ENCODE measurements at regions not wholly inside any gene's neighbourhood (a gene's known extent, or its start where the extent isn't known, plus 50 kb on each side); places are given as distances from the start of the nearest gene placed in this dataset.
"Not testable (repeated sequence)": the region's sequence is repeated elsewhere in the genome, so short reads cannot be mapped to it uniquely, and the experiment has no call there.

DNA sequence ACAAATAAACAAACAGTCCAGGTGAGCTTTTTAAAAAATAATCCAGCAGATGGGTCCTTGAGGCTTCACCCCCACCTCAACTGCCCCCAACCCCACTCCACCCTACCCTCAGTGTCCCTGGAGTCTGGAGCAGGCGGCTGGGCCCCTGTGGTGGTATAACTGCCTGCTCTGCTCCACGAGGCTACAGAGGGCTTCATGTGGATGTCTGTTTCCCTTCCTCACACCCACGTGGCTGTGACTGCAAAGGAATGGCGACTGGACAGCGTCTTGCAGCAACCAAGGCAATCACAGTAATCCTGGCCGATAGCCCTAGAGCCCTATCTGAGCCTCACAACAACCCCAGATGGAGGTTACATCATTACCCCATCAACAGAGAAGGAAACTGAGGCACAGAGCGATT, 76.5 kb downstream of the SLC2A10 start:
- no peak for DNase-seq

DNA sequence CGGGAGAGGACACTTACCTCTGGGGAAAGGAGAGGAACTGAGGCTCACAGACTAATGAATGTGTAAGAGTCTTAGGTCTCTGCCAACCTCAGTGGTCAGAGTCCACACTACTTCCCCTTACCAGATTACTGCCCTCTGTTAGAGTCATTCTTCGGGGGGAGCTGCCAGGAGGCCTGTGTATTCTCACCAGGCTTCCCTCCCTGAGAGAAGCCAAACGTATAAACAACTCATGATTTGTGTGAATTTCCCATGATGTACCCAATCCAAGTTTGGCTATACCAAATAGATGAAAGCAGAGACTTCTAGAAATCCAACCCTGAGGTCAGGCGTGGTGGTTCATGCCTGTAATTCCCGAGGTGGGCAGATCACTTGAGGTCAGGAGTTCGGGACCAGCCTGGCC, 77.1 kb downstream of the SLC2A10 start:
- DNase-seq = no peak

DNA sequence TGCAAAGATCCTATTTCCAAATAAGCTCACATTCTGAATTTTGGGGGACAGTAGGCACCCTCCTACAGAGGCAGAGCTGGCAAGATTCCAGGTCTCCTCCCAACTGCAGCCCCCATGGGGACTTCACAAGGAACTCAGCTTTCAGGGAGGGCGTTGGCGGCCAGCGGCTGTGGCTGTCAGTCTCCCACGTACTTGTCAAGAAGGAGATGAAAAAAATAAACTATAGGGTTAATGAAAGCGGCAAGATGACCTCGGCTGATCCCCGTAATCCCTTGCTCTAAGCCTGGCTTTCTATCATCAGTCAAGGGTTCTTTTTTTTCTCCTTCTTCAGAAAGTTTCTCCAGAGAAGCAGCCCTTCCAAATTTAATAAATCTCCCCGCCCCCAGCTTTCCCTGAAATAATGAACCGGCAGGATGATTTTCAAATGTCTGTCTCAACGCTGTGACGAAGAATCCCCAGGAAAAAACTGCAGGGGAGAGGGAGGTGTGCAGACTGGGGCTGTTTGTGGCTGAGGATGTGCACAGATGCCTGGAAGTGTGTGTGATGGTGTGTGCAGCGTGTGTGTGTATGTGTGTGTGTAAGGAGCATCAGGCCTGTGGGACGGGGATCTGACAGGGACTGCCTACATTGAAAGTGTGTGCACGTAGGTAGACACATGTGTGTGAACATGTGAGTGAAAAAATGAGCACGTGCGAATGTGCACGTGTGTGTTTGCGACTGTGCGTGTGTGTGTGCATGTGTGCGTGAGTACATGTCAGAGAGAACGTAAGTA, 78.7 kb downstream of the SLC2A10 start:
- no peak for DNase-seq

DNA sequence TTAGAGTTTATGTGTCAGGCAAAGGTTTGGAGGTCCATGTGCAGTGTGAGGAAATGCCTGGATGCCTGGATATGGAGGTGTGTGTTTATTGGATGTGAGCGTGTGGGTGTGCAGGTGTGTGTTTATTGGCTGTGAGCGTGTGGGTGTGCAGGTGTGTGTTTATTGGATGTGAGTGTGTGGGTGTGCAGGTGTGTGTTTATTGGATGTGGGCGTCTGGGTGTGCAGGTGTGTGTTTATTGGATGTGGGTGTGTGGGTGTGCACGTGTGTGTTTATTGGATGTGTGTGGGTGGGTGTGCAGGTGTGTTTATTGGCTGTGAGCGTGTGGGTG, 79.3 kb downstream of the SLC2A10 start:
- DNase-seq = not testable (repeated sequence)

DNA sequence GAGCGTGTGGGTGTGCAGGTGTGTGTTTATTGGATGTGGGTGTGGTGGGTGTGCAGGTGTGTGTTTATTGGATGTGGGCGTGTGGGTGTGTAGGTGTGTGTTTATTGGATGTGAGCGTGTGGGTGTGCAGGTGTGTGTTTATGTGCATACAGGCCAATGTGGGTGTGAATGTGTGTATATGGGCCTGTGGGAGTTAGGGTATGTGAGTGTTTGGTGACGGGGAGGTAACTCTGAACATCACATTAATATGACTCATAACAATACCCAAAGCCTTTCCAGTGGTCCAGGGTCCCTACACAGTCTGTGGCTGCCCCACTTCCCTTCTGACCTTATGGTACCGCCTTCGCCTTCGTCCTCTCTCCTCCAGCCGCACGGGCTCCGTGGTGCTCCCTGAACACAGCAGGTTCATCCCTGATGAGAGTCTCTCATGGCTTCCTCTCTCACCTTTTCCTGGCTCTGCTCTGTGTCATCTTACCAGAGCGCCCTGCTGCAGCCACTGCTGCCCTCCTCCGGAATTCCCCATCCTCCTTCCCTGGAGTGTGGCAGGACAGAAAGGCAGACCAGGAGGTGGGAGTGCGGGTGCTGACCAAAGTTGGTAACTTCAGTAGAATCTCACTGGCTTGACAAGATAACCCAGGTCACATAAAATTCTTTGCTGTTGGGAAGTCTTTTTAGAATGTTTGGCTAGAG, 80.0 kb downstream of the SLC2A10 start:
- DNase-seq = no peak

DNA sequence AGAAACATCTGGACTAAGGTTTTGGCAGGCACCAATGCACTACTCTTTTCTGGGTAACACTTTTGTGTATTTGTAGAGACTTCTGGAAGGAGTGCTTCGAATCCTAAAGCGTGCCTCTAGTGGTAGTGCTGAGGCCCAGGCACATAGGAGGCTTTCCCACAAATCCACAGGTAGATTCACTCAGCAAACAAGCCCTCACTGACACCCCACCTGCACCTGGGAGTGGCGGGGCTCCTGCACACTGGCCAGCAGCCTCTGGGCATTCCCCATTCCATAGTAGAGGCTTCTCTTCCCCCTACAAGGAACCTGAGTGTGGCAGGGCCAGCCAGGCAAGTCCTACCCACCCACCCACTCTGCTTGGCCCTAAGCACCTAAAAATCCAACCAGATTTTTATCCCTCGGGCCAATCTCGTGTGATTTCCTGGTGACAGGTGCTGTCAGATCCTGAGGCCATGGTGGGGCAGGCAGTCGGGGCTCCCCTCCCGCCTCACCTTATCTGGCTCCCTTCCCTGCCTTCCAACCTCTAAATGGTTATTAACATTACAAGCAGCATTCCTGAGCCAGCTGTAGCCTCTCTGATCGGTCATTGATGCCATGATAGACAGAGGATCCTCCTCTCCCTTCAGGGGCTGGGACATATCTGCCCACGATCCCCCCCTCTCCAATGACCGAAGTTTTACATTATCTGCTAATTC, 82.4 kb downstream of the SLC2A10 start:
- no peak for DNase-seq

DNA sequence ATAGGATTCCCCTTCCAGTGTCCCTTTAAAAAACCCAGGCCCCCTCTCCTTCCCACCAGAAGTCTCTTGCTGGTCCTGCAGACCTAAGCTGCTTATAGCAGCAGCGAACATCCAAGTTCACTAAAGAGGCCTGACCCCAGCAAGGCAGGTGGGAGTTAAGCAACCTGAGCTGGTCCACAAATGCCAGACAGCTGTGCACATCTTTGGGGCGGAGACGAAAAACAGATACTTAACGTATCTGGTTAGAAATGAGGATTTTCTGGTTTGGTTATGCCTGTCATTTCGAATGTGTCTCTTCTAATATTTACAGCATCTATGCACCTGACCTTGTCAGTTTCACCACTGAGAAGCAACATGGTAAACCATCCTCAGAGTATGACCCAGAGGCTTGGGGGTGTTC, 87.8 kb downstream of the SLC2A10 start:
- DNase-seq = no peak

DNA sequence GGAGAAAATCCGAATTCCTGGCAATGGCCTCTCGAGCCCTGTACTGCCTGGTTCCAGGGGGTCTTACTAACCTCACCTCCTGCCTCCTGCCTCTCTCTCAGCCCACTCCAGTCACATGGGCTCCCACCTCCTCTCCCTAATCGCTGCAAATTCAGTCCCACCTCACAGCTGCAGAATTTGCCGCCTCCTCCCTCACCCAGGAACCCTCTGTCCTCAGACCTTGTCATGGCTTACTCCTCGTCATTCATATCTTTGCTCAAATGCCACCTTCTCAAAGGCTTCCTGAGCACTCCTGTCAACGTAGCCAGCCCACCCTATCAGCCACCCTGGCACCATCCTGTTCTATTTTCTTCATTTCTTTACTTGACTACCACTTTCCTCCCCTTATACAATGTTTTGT, 89.0 kb downstream of the SLC2A10 start:
- DNase-seq = no peak

DNA sequence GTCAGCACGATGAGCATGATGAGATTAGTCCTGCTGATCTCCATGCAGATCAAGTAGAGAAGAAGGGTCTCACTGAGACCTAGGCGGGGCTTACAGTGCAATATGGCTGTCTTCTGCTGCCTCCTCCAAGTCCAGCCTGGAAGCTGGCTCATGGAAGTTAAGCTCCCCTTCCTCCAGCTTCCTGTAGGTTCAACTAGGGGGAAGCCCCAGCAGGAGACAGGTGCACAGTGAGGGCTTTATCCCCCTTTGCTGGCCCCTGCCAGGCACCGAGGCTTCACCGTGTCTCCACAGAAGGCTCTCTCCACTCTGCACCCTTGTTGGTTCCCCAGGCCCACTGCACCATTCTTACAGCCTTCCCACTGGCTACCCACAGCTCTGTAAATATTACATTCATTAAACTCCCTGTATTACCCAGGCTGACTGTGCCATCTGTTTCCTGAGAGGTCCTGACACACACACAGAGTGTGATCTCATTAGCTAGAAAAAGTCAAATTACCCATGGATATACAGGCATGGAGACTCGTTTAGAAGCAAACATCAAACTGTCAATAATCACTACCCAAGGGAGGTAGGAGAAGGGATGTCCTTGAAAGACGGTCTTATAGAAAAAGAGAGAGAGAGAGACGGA, 90.4 kb downstream of the SLC2A10 start:
- no peak for DNase-seq

DNA sequence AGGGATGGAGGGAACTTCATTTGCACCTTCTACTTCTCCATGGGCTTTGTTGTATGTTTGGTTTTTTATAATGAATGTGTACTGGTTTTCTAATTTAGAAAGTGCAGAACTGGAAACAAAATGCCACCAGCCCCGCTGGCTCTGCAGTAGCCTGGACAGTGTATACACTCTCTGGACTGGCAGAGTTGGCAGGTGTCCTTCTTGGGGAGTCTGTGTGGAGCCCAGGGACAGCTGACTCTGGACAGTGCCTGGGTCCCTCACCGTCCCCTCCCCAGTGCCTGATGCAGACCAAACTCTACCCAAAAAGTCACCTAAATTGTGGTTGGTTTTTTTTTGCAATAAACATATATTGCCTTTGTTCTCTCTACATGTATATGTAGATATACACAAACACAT, 91.0 kb downstream of the SLC2A10 start:
- DNase-seq = no peak

DNA sequence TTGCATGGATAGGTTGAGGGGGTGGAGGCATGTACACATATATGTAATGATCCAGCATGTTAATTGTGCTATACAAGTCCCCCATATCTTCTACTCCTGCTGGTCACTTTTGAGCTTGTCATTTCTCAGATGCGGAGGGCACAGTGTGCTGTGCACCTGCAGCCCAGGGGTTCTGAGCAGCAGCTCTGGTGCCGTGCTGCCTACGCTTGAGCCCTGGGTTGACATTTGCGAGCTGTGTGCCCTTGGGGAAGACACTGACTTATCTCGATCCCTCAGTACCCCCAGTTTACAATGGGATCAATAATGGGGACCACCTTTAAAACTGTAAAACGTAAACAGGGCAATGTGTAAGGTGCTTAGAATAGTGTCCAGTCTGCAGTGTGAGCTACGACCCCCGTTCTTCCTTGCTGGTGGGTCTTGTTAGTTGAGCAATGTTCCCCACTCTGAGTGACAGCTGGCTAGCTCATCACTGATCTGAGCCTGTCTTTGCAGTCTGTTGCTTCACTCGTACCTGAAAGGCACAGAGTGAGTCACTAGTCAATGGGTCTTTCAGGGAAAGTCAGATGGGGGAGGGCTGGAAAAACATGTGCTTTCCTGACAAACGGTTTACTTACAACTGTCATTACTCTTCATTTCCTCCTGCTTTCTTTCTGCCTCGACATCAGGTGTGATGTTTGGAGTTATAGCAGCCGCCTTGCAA, 91.7 kb downstream of the SLC2A10 start:
- no peak for DNase-seq

DNA sequence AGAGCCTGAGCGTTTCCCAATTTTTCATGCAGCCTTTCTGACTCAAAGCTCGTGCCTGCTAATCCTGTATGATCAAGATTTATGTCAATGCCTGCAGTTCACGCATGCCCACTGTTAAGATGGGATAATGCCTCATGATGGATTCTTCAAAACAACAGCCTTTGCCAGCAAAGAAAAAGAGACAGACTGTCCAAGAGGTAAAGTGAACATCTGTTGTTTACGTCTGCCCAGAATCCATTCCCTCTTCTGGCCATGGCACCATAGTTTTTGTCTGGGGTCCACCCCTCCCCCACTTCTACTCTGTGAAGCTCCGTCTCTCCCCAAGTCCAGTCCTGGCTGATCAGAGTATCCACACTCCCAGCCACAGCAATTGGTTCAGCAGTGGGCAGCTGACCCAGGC, 91.9 kb upstream of the EYA2 start:
- no peak for DNase-seq

DNA sequence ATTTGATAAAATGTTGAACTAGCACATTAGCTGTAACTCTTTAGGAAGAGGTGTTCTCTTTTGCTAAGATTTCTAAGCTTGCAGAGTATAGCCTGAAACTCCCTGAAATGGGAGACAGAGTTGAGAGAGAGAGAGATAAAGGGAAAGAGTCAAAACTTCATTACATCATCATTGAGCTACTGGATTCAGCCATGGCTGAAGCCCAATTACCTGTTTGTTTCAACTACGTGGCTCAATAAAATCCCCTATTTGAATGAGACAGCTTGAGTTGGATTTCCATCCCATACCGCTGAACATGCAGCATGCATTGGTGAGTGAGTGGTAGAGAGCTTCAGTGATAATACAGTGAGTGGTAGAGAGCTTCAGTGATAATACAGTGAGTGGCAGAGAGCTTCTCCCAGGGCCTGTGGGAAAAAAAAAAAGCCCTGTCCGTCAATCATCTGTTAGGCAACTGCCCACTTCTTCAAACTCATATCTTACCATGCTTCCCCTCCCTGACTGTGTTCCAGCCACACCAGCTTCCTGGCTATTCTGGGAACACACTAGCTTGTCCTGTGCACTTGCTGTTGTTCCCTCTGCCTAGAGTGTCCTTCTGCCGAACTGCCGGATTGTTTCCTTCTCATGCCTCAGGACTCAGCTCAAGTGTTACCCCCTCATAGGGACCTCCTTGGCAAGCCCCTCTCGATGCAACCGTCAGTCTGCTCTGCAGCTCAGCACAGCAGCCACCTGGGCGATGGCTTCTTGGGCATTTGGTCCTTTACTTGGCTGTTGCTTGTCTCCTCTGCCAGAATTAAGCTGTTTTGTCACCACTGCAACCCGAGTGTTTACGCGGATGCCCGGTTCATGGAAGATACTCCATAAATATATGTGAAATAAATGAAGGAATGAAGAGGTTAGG, 91.3 kb upstream of the EYA2 start:
- DNase-seq = no peak

DNA sequence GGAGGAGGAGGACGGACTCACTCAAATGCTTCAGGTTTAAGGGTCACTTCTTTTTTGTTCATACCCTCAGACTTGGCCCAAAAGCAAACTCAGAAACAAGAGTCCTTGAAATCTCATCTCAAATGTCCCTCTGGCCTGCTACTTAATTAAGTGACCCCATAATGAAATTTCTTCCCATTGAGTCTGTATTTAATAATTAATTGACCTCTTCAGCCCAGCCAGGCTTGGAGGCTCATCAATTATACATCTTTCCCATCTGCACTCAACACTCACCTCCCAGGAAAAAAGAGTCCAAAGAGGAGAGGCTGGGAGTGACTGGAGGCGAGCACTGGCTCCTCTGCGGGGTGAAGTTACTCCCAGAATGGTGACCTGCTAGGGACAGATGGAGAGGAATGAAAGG, 90.5 kb upstream of the EYA2 start:
- no peak for DNase-seq

DNA sequence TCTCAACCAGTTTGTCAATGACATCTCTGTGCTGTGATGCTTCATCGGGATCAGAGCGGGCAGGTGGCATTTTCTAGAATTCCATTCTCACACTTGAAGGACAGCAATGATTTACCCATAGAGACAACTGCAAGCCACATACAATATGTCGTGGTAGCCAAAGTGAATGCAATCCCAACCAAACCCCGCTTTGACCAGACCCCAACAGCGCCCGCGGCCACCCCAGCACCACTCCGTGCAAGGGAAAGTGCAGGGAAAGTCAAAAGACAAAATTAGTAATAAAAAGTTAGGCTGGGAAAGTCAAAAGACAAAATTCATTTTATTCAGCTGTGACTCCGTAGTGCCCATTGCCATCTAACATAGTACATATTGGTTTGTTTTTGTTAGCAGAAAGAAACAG, 88.8 kb upstream of the EYA2 start:
- DNase-seq = no peak

DNA sequence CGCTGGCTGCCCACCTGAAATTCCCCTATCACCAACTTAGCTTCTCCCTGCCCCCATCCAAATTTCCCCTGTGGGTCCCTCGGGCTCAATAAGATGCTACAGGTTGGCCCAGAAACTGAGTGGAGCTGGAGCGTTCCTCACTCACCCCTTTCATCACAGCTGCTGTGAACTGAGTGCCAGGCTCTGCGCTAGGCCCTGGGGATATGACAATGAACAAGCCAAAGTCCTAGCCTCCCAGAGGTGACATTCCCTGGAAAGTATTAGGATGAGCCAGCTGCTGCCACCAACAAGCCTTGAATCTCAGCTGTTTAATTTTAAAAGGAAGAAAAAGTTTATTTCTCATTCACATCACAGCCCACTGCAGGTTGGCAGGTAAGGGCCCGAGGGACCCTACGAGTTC, 86.6 kb upstream of the EYA2 start:
- no peak for DNase-seq

DNA sequence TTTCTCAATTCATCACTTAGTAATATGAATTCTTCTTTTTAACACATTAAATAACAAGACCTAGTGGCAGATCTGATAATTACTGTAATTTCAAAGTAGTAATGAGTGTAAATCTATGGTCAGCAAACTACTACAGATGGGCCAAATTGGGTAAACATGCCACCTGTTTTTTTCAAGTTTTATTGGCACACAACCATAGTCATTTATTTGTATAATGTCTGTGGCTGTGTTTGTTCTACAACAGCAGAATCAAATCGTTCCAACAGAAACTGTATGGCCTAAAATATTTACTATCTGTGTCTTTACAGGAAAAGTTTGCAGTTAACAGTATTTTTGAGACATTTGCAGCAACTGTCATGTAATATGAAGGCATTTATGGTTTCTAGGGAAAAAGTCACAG, 86.1 kb upstream of the EYA2 start:
- no peak for DNase-seq

DNA sequence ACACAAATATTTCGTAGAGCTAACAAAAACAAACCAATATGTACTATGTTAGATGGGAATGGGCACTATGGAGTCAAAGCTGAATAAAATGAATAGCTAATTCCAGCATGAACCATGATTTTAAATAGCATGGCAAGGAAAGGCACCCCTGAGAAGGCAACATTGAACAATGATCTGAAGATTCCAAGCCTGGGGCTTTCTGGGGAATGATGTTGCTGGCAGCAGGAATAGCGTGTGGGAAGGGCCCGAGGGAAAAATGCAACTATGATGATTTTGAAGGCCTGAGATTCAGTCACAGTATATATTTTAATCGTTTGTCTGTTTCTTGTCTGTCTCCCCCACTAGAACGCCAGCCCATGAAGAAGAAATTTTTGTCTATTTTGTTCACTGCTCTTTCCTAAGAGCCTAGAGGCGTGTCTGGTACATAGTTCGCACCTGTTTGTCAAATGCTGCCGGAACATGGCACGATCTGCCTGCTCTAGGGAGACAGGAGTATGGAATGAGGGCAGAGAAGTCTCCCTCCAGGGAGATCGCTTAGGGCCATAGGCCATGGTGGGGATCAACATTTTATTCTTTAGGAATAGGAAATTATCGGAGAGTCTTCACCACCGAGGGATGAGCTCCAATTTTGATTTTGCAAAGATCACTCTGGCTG, 84.8 kb upstream of the EYA2 start:
- no peak for DNase-seq

DNA sequence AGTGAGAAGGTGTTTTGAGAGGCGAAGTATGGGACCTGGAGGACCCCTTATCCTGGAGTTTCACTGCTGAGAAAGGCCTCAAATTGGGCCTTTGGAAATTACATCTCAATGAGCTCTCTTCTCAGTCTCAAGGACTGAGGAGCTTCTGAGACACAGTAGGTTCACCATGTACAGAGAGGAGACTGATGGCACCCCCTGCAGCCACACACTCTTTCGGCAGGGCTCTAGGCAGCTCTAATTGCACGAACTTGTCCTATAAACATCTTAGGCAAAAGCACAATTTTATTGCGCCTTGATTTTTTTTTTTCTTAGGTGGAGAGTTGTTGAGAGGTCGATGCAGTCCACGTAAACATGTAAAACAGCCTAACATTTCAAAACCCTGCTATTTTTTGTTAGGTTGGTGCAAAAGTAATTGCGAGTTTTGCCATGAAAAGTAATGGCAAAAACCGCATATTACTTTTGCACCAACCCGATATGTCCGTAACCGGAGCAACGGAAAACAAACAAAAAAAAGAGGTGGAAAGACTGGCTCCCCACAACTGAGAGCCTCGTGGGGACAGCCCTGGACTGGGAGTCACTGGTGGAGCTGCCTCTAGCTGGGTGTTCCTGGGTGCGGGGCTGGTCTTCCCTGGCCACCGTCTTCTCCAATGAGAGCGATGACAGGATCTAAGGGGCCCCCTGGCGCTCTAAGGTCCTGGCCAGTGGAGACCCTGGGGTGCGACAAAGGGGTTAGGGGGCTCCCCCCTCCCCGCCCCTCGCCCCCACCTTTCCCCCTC, 84.0 kb upstream of the EYA2 start:
- no peak for DNase-seq
